SK-N-SH (cell line): ENCODE measurements at regions not wholly inside any gene's neighbourhood (a gene's known extent, or its start where the extent isn't known, plus 50 kb on each side); places are given as distances from the start of the nearest gene placed in this dataset.

Source experiments
- CTCF ChIA-PET: fragments of 300-600, 350-600 bp; formaldehyde crosslinking; extraction: SDS; loops from one replicate; lab custom pipeline; 2021; lab: Yijun Ruan, JAX
- POLR2A ChIA-PET: fragments of 350-600 bp; sonication (Branson Sonifier 250); formaldehyde crosslinking; extraction: SDS; loops from one replicate; lab custom pipeline; 2020; ENCODE audit warnings: antibody characterized with exemption, inconsistent platforms; lab: Yijun Ruan, JAX
- DNase-seq: peaks from one replicate; pipeline ENCODE4 v3.0.0; 2012
- H2AFZ ChIP-seq: fragments of 200-600 bp; sonication (generic); 2 replicates; pipeline ENCODE4 v1.8.1; 2016; ENCODE audit warnings: antibody characterized with exemption, mild to moderate bottlenecking, low read depth
- H3F3A ChIP-seq: fragments of 200-600 bp; sonication (generic); replicated peaks from 2 replicates; pipeline ENCODE3; 2016; ENCODE audit warnings: antibody characterized with exemption, mild to moderate bottlenecking; ENCODE audit not compliant: insufficient read depth
- H3K27ac ChIP-seq, 2 experiments: fragments of 200-500 bp in 1 of 2; fragments of 200-600 bp in 1 of 2; sonication (Bioruptor generic) in 1 of 2; sonication (generic), shearing (Covaris generic) in 1 of 2; 2 replicates each; pipeline versions ENCODE4 v1.5.1 to v1.6.1; 2014 to 2016; ENCODE audit warnings: low read depth in 2 of 2, inconsistent platforms in 1 of 2, low read length in 1 of 2, mild to moderate bottlenecking in 1 of 2, mixed read lengths in 1 of 2
- H3K27me3 ChIP-seq: fragments of 200-600 bp; sonication (generic), shearing (Covaris generic); 2 replicates; pipeline ENCODE4 v1.6.1; 2016; ENCODE audit warnings: mixed run types; ENCODE audit not compliant: insufficient read depth
- H3K36me3 ChIP-seq, 2 experiments: fragments of 200-500 bp in 1 of 2; fragments of 200-600 bp in 1 of 2; sonication (Bioruptor generic) in 1 of 2; sonication (generic) in 1 of 2; replicated peaks in 1 of 2; 2 replicates each; pipeline versions ENCODE3 to v1.5.1; 2014 to 2016; ENCODE audit warnings: low read length in 1 of 2, mild to moderate bottlenecking in 1 of 2; ENCODE audit not compliant: insufficient read depth in 2 of 2, control insufficient read depth in 1 of 2
- H3K4me1 ChIP-seq, 2 experiments: fragments of 200-500 bp in 1 of 2; fragments of 200-600 bp in 1 of 2; sonication (Bioruptor generic) in 1 of 2; sonication (generic), shearing (Covaris generic) in 1 of 2; 2 replicates each; pipeline versions ENCODE4 v1.5.1 to v1.6.1; 2014 to 2016; ENCODE audit warnings: low read depth in 1 of 2, low read length in 1 of 2, mixed run types in 1 of 2; ENCODE audit not compliant: insufficient read depth in 2 of 2, control insufficient read depth in 1 of 2
- H3K4me2 ChIP-seq: fragments of 200-600 bp; sonication (generic), shearing (Covaris generic); 2 replicates; pipeline ENCODE4 v1.6.1; 2017; ENCODE audit warnings: mixed run types
- H3K4me3 ChIP-seq, 2 experiments: fragments of 200-500 bp in 1 of 2; fragments of 200-600 bp in 1 of 2; sonication (Bioruptor generic) in 1 of 2; sonication (generic), shearing (Covaris generic) in 1 of 2; 2 replicates each; pipeline versions ENCODE4 v1.5.1 to v1.8.1; 2014 to 2016; ENCODE audit warnings: low read depth in 2 of 2, inconsistent platforms in 1 of 2, low read length in 1 of 2, mild to moderate bottlenecking in 1 of 2, mixed read lengths in 1 of 2, moderate library complexity in 1 of 2
- H3K79me2 ChIP-seq: fragments of 200-600 bp; sonication (generic); 2 replicates; pipeline ENCODE4 v1.8.1; 2017; ENCODE audit warnings: mild to moderate bottlenecking; ENCODE audit not compliant: insufficient read depth
- H3K9ac ChIP-seq: fragments of 200-600 bp; sonication (generic); 2 replicates; pipeline ENCODE4 v1.6.1; 2017; ENCODE audit warnings: mixed run types
- H3K9me2 ChIP-seq: fragments of 200-600 bp; sonication (generic); 2 replicates; pipeline ENCODE4 v1.6.1; 2017; ENCODE audit warnings: mixed run types
- H3K9me3 ChIP-seq: fragments of 200-600 bp; sonication (generic); 2 replicates; pipeline ENCODE4 v1.6.1; 2017; ENCODE audit warnings: mixed run types, mild to moderate bottlenecking, moderate library complexity
- H4K20me1 ChIP-seq: fragments of 200-600 bp; sonication (generic); 2 replicates; pipeline ENCODE4 v1.6.1; 2017; ENCODE audit warnings: mild to moderate bottlenecking, mixed run types; ENCODE audit not compliant: insufficient read depth
- CHD2 ChIP-seq: fragments of 150-350 bp; IDR thresholded peaks from 2 replicates; pipeline ENCODE4 v1.6.1; 2018; ENCODE audit warnings: low read length; ENCODE audit not compliant: partially characterized antibody
- FOSL2 ChIP-seq: IDR thresholded peaks from 2 replicates; pipeline ENCODE4 v1.4.0; 2012; ENCODE audit warnings: low read depth, mild to moderate bottlenecking, moderate library complexity, borderline replicate concordance
- FOXJ3 ChIP-seq: sonication (generic); formaldehyde crosslinking; IDR thresholded peaks from 2 replicates; pipeline ENCODE4 v1.5.1; 2020; ENCODE audit warnings: mild to moderate bottlenecking, missing genetic modification reagents
- FOXM1 ChIP-seq: IDR thresholded peaks from 2 replicates; pipeline ENCODE4 v1.4.0; 2012; ENCODE audit warnings: low read depth, mild to moderate bottlenecking
- GABPA ChIP-seq: IDR thresholded peaks from 2 replicates; pipeline ENCODE4 v1.4.0; 2012; ENCODE audit warnings: low read depth, mild to moderate bottlenecking
- JUND ChIP-seq: IDR thresholded peaks from 2 replicates; pipeline ENCODE4 v1.4.0; 2012
- POLR2AphosphoS5 ChIP-seq: IDR thresholded peaks from 2 replicates; pipeline ENCODE4 v1.6.1; 2012; ENCODE audit warnings: low read depth, low read length
- RXRA ChIP-seq: IDR thresholded peaks from 2 replicates; pipeline ENCODE4 v1.4.0; 2012; ENCODE audit warnings: low read depth, mild to moderate bottlenecking, borderline replicate concordance
- TCF12 ChIP-seq: IDR thresholded peaks from 2 replicates; pipeline ENCODE4 v1.4.0; 2012
- TEAD4 ChIP-seq: IDR thresholded peaks from 2 replicates; pipeline ENCODE4 v1.4.0; 2012; ENCODE audit warnings: mild to moderate bottlenecking, borderline replicate concordance; ENCODE audit not compliant: insufficient read depth
- YY1 ChIP-seq: IDR thresholded peaks from 2 replicates; pipeline ENCODE4 v1.4.0; 2012; ENCODE audit warnings: low read depth, mild to moderate bottlenecking
- WGBS: methylation state at CpG from one replicate; pipeline ENCODE4 v1.1.6; 2017; ENCODE audit warnings: low lambda C conversion rate; 5-methylcytosine and 5-hydroxymethylcytosine counted together
- TF ChIP-seq, protein P1 (sequence below): IDR thresholded peaks from 2 replicates; pipeline ENCODE4; 2012
- TF ChIP-seq, protein P2 (sequence below): fragments of 200-600 bp; sonication (generic); IDR thresholded peaks from 2 replicates; pipeline ENCODE4 v1.6.1; 2017; ENCODE audit warnings: antibody characterized with exemption, mild to moderate bottlenecking, moderate library complexity
- TF ChIP-seq, protein P3 (sequence below): IDR thresholded peaks from 2 replicates; pipeline ENCODE4 v1.4.0; 2012; ENCODE audit warnings: low read depth, borderline replicate concordance
- TF ChIP-seq, protein P4 (sequence below): fragments of 150-350 bp; IDR thresholded peaks from 2 replicates; pipeline ENCODE4 v1.6.1; 2017; ENCODE audit warnings: antibody characterized with exemption, low read length, low read depth, borderline replicate concordance

DNA sequence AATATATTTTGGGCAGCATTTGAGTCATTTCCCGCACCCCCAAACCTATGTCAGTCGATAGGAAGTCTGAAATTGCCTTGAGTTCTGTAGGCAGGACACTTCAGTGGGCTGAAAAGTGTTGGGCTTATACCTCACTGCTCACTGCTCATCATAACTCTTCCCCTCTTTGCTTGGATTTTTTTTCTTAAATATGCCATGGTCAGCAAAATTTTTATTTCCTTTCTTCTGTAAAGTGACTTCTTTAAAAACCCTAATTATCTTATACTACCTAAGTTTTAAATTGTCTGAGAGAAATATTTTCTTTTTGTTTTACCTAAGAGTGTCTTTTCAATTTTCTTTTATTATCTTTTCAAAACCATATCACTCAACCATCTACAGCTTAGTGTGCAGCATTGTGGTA lies 129.2 kb downstream of the KIF20B start:
- no peak overlapping the region for H3K27ac ChIP-seq
- H3K4me1 ChIP-seq, result no peaks in the 10 kb centered on the region
- H4K20me1 ChIP-seq, result no peaks in the 10 kb centered on the region
- no peaks in the 10 kb centered on the region for H3K9me3 ChIP-seq
- TF ChIP-seq FOXM1, result no peak
- TF ChIP-seq YY1, result no peak
- no peak for TF ChIP-seq JUND
- TF ChIP-seq, protein P1, sequence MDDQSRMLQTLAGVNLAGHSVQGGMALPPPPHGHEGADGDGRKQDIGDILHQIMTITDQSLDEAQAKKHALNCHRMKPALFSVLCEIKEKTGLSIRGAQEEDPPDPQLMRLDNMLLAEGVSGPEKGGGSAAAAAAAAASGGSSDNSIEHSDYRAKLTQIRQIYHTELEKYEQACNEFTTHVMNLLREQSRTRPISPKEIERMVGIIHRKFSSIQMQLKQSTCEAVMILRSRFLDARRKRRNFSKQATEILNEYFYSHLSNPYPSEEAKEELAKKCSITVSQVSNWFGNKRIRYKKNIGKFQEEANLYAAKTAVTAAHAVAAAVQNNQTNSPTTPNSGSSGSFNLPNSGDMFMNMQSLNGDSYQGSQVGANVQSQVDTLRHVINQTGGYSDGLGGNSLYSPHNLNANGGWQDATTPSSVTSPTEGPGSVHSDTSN, result no peak
- no peak for TF ChIP-seq FOSL2
- TF ChIP-seq, protein P2, sequence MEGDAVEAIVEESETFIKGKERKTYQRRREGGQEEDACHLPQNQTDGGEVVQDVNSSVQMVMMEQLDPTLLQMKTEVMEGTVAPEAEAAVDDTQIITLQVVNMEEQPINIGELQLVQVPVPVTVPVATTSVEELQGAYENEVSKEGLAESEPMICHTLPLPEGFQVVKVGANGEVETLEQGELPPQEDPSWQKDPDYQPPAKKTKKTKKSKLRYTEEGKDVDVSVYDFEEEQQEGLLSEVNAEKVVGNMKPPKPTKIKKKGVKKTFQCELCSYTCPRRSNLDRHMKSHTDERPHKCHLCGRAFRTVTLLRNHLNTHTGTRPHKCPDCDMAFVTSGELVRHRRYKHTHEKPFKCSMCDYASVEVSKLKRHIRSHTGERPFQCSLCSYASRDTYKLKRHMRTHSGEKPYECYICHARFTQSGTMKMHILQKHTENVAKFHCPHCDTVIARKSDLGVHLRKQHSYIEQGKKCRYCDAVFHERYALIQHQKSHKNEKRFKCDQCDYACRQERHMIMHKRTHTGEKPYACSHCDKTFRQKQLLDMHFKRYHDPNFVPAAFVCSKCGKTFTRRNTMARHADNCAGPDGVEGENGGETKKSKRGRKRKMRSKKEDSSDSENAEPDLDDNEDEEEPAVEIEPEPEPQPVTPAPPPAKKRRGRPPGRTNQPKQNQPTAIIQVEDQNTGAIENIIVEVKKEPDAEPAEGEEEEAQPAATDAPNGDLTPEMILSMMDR, result no peak
- no peak for TF ChIP-seq GABPA
- no peak for TF ChIP-seq TCF12
- TF ChIP-seq, protein P3, sequence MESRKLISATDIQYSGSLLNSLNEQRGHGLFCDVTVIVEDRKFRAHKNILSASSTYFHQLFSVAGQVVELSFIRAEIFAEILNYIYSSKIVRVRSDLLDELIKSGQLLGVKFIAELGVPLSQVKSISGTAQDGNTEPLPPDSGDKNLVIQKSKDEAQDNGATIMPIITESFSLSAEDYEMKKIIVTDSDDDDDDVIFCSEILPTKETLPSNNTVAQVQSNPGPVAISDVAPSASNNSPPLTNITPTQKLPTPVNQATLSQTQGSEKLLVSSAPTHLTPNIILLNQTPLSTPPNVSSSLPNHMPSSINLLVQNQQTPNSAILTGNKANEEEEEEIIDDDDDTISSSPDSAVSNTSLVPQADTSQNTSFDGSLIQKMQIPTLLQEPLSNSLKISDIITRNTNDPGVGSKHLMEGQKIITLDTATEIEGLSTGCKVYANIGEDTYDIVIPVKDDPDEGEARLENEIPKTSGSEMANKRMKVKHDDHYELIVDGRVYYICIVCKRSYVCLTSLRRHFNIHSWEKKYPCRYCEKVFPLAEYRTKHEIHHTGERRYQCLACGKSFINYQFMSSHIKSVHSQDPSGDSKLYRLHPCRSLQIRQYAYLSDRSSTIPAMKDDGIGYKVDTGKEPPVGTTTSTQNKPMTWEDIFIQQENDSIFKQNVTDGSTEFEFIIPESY, result no peak
- no peak for TF ChIP-seq RXRA
- no peak for TF ChIP-seq CHD2
- TF ChIP-seq, protein P4, sequence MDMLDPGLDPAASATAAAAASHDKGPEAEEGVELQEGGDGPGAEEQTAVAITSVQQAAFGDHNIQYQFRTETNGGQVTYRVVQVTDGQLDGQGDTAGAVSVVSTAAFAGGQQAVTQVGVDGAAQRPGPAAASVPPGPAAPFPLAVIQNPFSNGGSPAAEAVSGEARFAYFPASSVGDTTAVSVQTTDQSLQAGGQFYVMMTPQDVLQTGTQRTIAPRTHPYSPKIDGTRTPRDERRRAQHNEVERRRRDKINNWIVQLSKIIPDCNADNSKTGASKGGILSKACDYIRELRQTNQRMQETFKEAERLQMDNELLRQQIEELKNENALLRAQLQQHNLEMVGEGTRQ, result no peak
- TF ChIP-seq POLR2AphosphoS5, result no peak
- no peak for TF ChIP-seq FOXJ3
- TF ChIP-seq TEAD4, result no peak
- no peak overlapping the region for H3K9ac ChIP-seq
- ChIA-PET POLR2A (no interaction called here), CTCF (interaction anchor here (0.6 kb wide), 1 partner anchor 212 kb away, joined by 3 read pairs; no protein-coding TSS in a partner anchor)
- H3K9me2 ChIP-seq, result no peaks in the 10 kb centered on the region
- WGBS, result 6% methylated on average over 2 of the region's 2 CpGs
- H3K27me3 ChIP-seq, result no peaks in the 10 kb centered on the region; the same call in none of the 2 replicates
- H3F3A ChIP-seq, result no peaks in the 10 kb centered on the region
- no peak overlapping the region for H3K4me3 ChIP-seq
- H3K4me2 ChIP-seq, result no peak overlapping the region
- H3K36me3 ChIP-seq, result no peaks in the 10 kb centered on the region
- no peak overlapping the region for H2AFZ ChIP-seq
- DNase-seq, result no peak
- no peaks in the 10 kb centered on the region for H3K79me2 ChIP-seq
